ENCODE measurements at regions not wholly inside any gene's neighbourhood (a gene's known extent, or its start where the extent isn't known, plus 50 kb on each side); places are given as distances from the start of the nearest gene placed in this dataset.

DNA sequence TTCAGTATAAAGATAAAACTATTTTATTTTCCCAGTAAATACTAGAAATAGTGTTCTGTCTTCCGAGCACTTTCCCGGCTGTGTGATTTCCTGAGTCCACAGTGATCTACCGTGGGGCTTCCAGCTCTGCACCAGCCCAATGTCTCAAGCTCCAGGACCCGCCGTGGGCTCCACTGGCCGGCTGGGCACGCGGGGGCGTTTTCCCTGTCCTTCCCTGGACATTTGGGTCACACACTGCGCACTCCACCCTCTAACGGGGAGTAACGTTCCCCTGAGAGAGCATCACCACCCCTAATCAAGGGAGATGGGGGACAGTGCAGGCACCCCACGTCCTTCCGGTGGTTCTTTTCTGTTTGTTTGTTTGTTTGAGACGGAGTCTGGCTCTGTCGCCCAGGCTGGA lies 844.6 kb upstream of the FRG1 start:
- Mint-ChIP-seq H3K36me3 (no peaks in the 10 kb centered on the region), H3K4me1 (no peaks in the 10 kb centered on the region), H3K27ac (no peak overlapping the region), H3K9me3 (peaks cover 12 to 19% (median 16%) of the 10 kb centered on the region in 5 donors), H3K4me3 (no peak overlapping the region), H3K27me3 (no peaks in the 10 kb centered on the region)
- no peaks in the 10 kb centered on the region for H3K9me3 ChIP-seq (ENCODE audit: low read length)
- H3K27ac ChIP-seq (ENCODE audit: low read depth, low read length), result no peak overlapping the region
- H3K4me1 ChIP-seq (ENCODE audit: insufficient read depth, low read length), result no peaks in the 10 kb centered on the region
- H3K36me3 ChIP-seq (ENCODE audit: insufficient read depth, low read length), result no peaks in the 10 kb centered on the region
- no peak for DNase-seq
- CTCF ChIA-PET, result no interaction called here
- POLR2A ChIA-PET, result no interaction called here
- H3K4me3 ChIP-seq (ENCODE audit: low read length), result no peak overlapping the region
- no peaks in the 10 kb centered on the region for H3K27me3 ChIP-seq (ENCODE audit: insufficient read depth, low read length, poor library complexity, severe bottlenecking)

- H3K27me3 ChIP-seq (ENCODE audit: insufficient read depth, low read length, poor library complexity, severe bottlenecking), result no peaks in the 10 kb centered on the region
- Mint-ChIP-seq H3K36me3 (no peaks in the 10 kb centered on the region), H3K27ac (no peak overlapping the region), H3K4me3 (no peak overlapping the region), H3K27me3 (no peaks in the 10 kb centered on the region), H3K9me3 (peaks cover 13 to 19% (median 16%) of the 10 kb centered on the region in 5 donors), H3K4me1 (no peaks in the 10 kb centered on the region)
- H3K27ac ChIP-seq (ENCODE audit: low read depth, low read length), result no peak overlapping the region
- no peaks in the 10 kb centered on the region for H3K4me1 ChIP-seq (ENCODE audit: insufficient read depth, low read length)
- DNase-seq, result no peak
- no peaks in the 10 kb centered on the region for H3K9me3 ChIP-seq (ENCODE audit: low read length)
- H3K36me3 ChIP-seq (ENCODE audit: insufficient read depth, low read length), result no peaks in the 10 kb centered on the region
- ChIA-PET CTCF (no interaction called here), POLR2A (no interaction called here)
- no peak overlapping the region for H3K4me3 ChIP-seq (ENCODE audit: low read length)
These were observed 844.0 kb upstream of the FRG1 start for GRCh38 chr4:189096717-189097116.

DNA sequence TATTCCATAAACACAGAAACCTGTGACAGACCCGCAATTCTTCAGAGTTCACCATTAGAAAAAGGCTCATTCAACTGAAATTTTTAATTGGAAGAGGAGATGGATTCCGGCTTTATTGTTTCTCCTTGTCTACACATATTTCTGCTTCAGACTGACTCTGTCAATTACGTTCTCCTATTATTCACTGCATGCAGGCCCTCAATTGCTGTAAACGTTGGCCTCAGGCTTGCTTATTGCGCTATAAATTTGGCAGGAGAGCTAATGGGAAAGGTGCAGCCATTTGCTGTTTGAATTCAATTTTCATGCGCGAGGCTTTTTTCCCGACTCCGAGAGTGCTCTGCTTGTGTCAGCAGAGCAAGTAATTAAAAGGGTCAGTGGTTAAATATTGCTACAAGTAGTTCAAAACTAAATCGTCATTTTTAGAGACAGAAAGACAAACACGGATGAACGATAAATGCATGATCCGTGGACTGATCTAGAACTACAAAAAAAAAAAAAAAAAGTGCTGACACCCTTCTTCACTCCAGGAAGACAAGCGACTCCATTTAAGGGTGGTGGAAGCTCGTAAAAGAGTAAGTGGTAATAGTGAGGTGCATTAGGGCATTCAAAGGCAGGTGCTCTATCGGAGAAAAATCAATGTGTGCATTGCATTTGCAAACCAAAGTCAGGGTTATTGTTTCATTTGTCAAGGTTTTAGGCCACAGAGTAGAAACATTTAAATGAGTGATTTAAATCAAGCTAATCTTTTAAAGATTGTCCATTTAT lies 841.6 kb upstream of the FRG1 start:
- CTCF ChIA-PET, result no interaction called here
- DNase-seq, result no peak
- Mint-ChIP-seq H3K27ac (no peak overlapping the region), H3K27me3 (no peaks in the 10 kb centered on the region), H3K36me3 (no peaks in the 10 kb centered on the region), H3K4me1 (no peaks in the 10 kb centered on the region), H3K4me3 (no peak overlapping the region), H3K9me3 (peaks cover 8 to 26% (median 15%) of the 10 kb centered on the region in 5 donors)
- Histone ChIP-seq H3K27ac (ENCODE audit: low read depth, low read length) (no peak overlapping the region), H3K4me1 (ENCODE audit: insufficient read depth, low read length) (no peaks in the 10 kb centered on the region), H3K9me3 (ENCODE audit: low read length) (no peaks in the 10 kb centered on the region), H3K4me3 (ENCODE audit: low read length) (no peak overlapping the region), H3K27me3 (ENCODE audit: insufficient read depth, low read length, poor library complexity, severe bottlenecking) (no peaks in the 10 kb centered on the region), H3K36me3 (ENCODE audit: insufficient read depth, low read length) (no peaks in the 10 kb centered on the region)
- POLR2A ChIA-PET, result no interaction called here

DNA sequence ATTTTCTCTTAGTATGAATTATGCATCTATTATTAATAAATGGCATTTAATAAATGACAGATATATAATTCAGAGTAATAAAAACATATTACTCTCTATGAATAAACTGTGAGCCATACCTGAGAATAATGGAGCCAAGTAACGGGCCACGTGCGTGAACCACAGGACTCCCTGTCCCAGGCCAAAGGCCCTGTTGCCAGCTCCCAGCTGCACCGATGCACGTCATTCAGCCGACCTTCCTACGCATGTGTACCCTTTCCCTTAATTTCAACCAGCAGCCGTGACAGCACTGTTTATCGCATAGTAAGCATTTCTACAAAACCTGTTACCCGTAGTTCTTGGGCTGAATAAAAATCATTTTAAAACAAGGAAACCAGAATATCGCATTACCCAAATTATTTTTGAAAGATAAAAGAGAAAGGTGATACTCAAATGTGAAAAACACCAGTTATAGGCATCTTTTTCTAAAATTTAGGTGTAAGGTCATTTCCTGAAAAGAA lies 827.2 kb upstream of the FRG1 start:
- no peaks in the 10 kb centered on the region for H3K36me3 ChIP-seq (ENCODE audit: insufficient read depth, low read length)
- H3K36me3 Mint-ChIP-seq, result no peaks in the 10 kb centered on the region
- H3K9me3 ChIP-seq (ENCODE audit: low read length), result no peaks in the 10 kb centered on the region
- ChIA-PET CTCF (no interaction called here), POLR2A (no interaction called here)
- H3K4me1 Mint-ChIP-seq, result no peaks in the 10 kb centered on the region
- H3K27me3 Mint-ChIP-seq, result no peaks in the 10 kb centered on the region
- H3K4me1 ChIP-seq (ENCODE audit: insufficient read depth, low read length), result no peaks in the 10 kb centered on the region
- no peak overlapping the region for H3K4me3 Mint-ChIP-seq
- DNase-seq, result no peak
- H3K27ac ChIP-seq (ENCODE audit: low read depth, low read length), result no peak overlapping the region
- peaks cover 7 to 20% (median 15%) of the 10 kb centered on the region in 5 donors for H3K9me3 Mint-ChIP-seq
- H3K27me3 ChIP-seq (ENCODE audit: insufficient read depth, low read length, poor library complexity, severe bottlenecking), result no peaks in the 10 kb centered on the region
- no peak overlapping the region for H3K4me3 ChIP-seq (ENCODE audit: low read length)
- H3K27ac Mint-ChIP-seq, result no peak overlapping the region

- Mint-ChIP-seq H3K27ac (no peak overlapping the region), H3K4me3 (no peak overlapping the region), H3K36me3 (no peaks in the 10 kb centered on the region), H3K9me3 (peaks cover 15 to 25% (median 19%) of the 10 kb centered on the region in 5 donors), H3K4me1 (no peaks in the 10 kb centered on the region), H3K27me3 (no peaks in the 10 kb centered on the region)
- no peak overlapping the region for H3K27ac ChIP-seq (ENCODE audit: low read depth, low read length)
- no peaks in the 10 kb centered on the region for H3K4me1 ChIP-seq (ENCODE audit: insufficient read depth, low read length)
- POLR2A ChIA-PET, result no interaction called here
- H3K27me3 ChIP-seq (ENCODE audit: insufficient read depth, low read length, poor library complexity, severe bottlenecking), result no peaks in the 10 kb centered on the region
- CTCF ChIA-PET, result no interaction called here
- no peaks in the 10 kb centered on the region for H3K9me3 ChIP-seq (ENCODE audit: low read length)
- H3K36me3 ChIP-seq (ENCODE audit: insufficient read depth, low read length), result no peaks in the 10 kb centered on the region
- DNase-seq, result no peak
- H3K4me3 ChIP-seq (ENCODE audit: low read length), result no peak overlapping the region
These were observed 823.2 kb upstream of the FRG1 start for GRCh38 chr4:189117426-189117825.

- POLR2A ChIA-PET, result no interaction called here
- H3K4me1 Mint-ChIP-seq, result no peaks in the 10 kb centered on the region
- no peak overlapping the region for H3K27ac Mint-ChIP-seq
- no peak for DNase-seq
- Histone ChIP-seq H3K4me1 (ENCODE audit: insufficient read depth, low read length) (no peaks in the 10 kb centered on the region), H3K9me3 (ENCODE audit: low read length) (no peaks in the 10 kb centered on the region), H3K27ac (ENCODE audit: low read depth, low read length) (no peak overlapping the region), H3K27me3 (ENCODE audit: insufficient read depth, low read length, poor library complexity, severe bottlenecking) (no peaks in the 10 kb centered on the region), H3K4me3 (ENCODE audit: low read length) (no peak overlapping the region), H3K36me3 (ENCODE audit: insufficient read depth, low read length) (no peaks in the 10 kb centered on the region)
- peaks cover 13 to 26% (median 16%) of the 10 kb centered on the region in 5 donors for H3K9me3 Mint-ChIP-seq
- CTCF ChIA-PET, result no interaction called here
- H3K27me3 Mint-ChIP-seq, result no peaks in the 10 kb centered on the region
- no peaks in the 10 kb centered on the region for H3K36me3 Mint-ChIP-seq
- no peak overlapping the region for H3K4me3 Mint-ChIP-seq
These were observed 819.3 kb upstream of the FRG1 start for GRCh38 chr4:189121336-189121735.

GRCh38 chr4:189124149-189124758 lies 816.4 kb upstream of the FRG1 start:
- Histone ChIP-seq H3K4me3 (ENCODE audit: low read length) (no peak overlapping the region), H3K27me3 (ENCODE audit: insufficient read depth, low read length, poor library complexity, severe bottlenecking) (no peaks in the 10 kb centered on the region), H3K9me3 (ENCODE audit: low read length) (no peaks in the 10 kb centered on the region), H3K36me3 (ENCODE audit: insufficient read depth, low read length) (no peaks in the 10 kb centered on the region), H3K27ac (ENCODE audit: low read depth, low read length) (no peak overlapping the region), H3K4me1 (ENCODE audit: insufficient read depth, low read length) (no peaks in the 10 kb centered on the region)
- ChIA-PET CTCF (no interaction called here), POLR2A (no interaction called here)
- Mint-ChIP-seq H3K27me3 (no peaks in the 10 kb centered on the region), H3K9me3 (peaks cover 6 to 29% (median 21%) of the 10 kb centered on the region in 5 donors), H3K36me3 (no peaks in the 10 kb centered on the region), H3K4me1 (no peaks in the 10 kb centered on the region), H3K27ac (peak overlapping the region in 1 of 8 donors; percentile 26), H3K4me3 (no peak overlapping the region)
- DNase-seq, result no peak

DNA sequence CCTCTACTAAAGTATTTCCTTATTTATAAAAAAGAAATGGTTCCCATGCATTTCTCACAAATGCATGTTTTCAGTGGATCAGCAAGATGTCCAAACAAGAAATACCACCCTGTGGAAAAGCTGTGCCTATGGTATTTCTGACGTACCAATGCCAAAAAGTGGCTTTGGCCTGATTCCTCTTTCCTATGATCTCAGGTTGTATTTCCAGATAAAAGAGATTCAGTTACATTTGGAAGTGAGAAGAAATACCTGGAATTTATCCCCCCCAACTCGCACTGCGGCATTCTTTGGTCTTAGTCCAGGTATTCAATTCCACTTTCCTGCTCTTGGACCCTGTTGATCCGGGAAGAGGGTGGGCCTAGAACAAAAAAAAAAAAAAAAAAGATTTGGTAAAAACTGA lies 815.9 kb upstream of the FRG1 start:
- Histone ChIP-seq H3K36me3 (ENCODE audit: insufficient read depth, low read length) (no peaks in the 10 kb centered on the region), H3K27ac (ENCODE audit: low read depth, low read length) (no peak overlapping the region), H3K4me1 (ENCODE audit: insufficient read depth, low read length) (no peaks in the 10 kb centered on the region), H3K27me3 (ENCODE audit: insufficient read depth, low read length, poor library complexity, severe bottlenecking) (no peaks in the 10 kb centered on the region), H3K9me3 (ENCODE audit: low read length) (no peaks in the 10 kb centered on the region), H3K4me3 (ENCODE audit: low read length) (no peak overlapping the region)
- CTCF ChIA-PET, result no interaction called here
- no peaks in the 10 kb centered on the region for H3K27me3 Mint-ChIP-seq
- POLR2A ChIA-PET, result no interaction called here
- no peaks in the 10 kb centered on the region for H3K4me1 Mint-ChIP-seq
- H3K9me3 Mint-ChIP-seq, result peaks cover 6 to 25% (median 21%) of the 10 kb centered on the region in 5 donors
- DNase-seq, result no peak
- no peak overlapping the region for H3K27ac Mint-ChIP-seq
- H3K36me3 Mint-ChIP-seq, result no peaks in the 10 kb centered on the region
- no peak overlapping the region for H3K4me3 Mint-ChIP-seq

Data from CD8-positive, alpha-beta memory T cell (primary cell).